Heart left ventricle (tissue), 13 donors: ENCODE measurements at regions not wholly inside any gene's neighbourhood (a gene's known extent, or its start where the extent isn't known, plus 50 kb on each side); places are given as distances from the start of the nearest gene placed in this dataset.

ENCODE experiments used
- CTCF ChIP-seq, 12 donors: fragments of 200-600 bp; sonication (generic) in 4 of 12; IDR thresholded peaks; one replicate each; pipeline versions ENCODE4 v1.5.0 to v1.8.0; 2018 to 2022; ENCODE audit warnings: antibody characterized with exemption in 12 of 12, mild to moderate bottlenecking in 5 of 12
- POLR2A ChIP-seq, 2 donors: fragments of 450-650 bp; IDR thresholded peaks; one replicate each; pipeline ENCODE4 v1.6.1; 2017; ENCODE audit warnings: antibody characterized with exemption in 2 of 2, mild to moderate bottlenecking in 2 of 2, moderate library complexity in 2 of 2
- donor health status: ischemic (EF 13 %, LVEDD 7.1; RV severe dilation, severe dysfunction).
- donor health status: DM: no; HTN: yes; CAD: no.
- donor health status: DM: no; HTN: no; CAD: no.
- donor health status: ischemic (EF 25% LVEDD 6.9; RV normal size, moderate dysfunction).
- donor health status: ischemic (EF 25% LVEDD 5.7; RV mildly dilated, moderate dysfunction).
- donor health status: ischemic (EF 35%, LVEDD 5.7; RV mildly dilated, moderate dysfunction).
- donor health status: nonischemic (EF 11% LVEDD 7.7; RV severe dilation, severe dysfunction).
- donor health status: DM: yes; HTN: yes; CAD: no.
- donor health status: PGD.
- donor health status: ischemic (EF 29% LVEDD 5.4; RV normal size, mild dysfunction).
- donor health status: nonischemic (EF 23%, LVEDD 6.1; RV moderate dilation, normal function).

- TF ChIP-seq CTCF (IDR thresholded peaks at IDR 0.05) (no peak), POLR2A (IDR thresholded peaks at IDR 0.05) (no peak)
Measured at GRCh38 chr4:170247596-170247995, 157.8 kb upstream of the AADAT start.
